GM23338 (cell line): ENCODE measurements at regions not wholly inside any gene's neighbourhood (a gene's known extent, or its start where the extent isn't known, plus 50 kb on each side); places are given as distances from the start of the nearest gene placed in this dataset.

Experiments used
- ATAC-seq: fragments of 200-7000 bp; cut with Tn5 transposase; 3 replicates; pipeline ENCODE4 v1.9.1; 2020
- DNase-seq: peaks from one replicate; pipeline ENCODE4 v3.0.0-alpha.2; 2015; ENCODE audit warnings: low spot score
- H2AFZ ChIP-seq: fragments of 200-600 bp; sonication (generic); 2 replicates; pipeline ENCODE4 v1.8.0; 2016; ENCODE audit warnings: antibody characterized with exemption, mild to moderate bottlenecking, moderate library complexity
- H3F3A ChIP-seq: fragments of 200-600 bp; sonication (generic); replicated peaks from 2 replicates; pipeline ENCODE4 v1.8.0; 2017; ENCODE audit warnings: antibody characterized with exemption, mixed run types, low read depth
- H3K27ac ChIP-seq: fragments of 200-600 bp; sonication (generic); 2 replicates; pipeline ENCODE4 v1.6.1; 2016; ENCODE audit warnings: low read depth
- H3K27me3 ChIP-seq: fragments of 200-600 bp; sonication (generic); 2 replicates; pipeline ENCODE4 v1.8.0; 2016; ENCODE audit warnings: mild to moderate bottlenecking, mixed run types, moderate library complexity; ENCODE audit not compliant: insufficient read depth
- H3K36me3 ChIP-seq: fragments of 200-600 bp; sonication (generic); 2 replicates; pipeline ENCODE4 v1.8.0; 2016; ENCODE audit warnings: mild to moderate bottlenecking; ENCODE audit not compliant: insufficient read depth
- H3K4me1 ChIP-seq: fragments of 200-600 bp; sonication (generic); 2 replicates; pipeline ENCODE4 v1.8.0; 2016; ENCODE audit warnings: mild to moderate bottlenecking, moderate library complexity; ENCODE audit not compliant: insufficient read depth
- H3K4me2 ChIP-seq: fragments of 200-600 bp; sonication (generic); 2 replicates; pipeline ENCODE4 v1.7.1; 2017; ENCODE audit warnings: mixed run types
- H3K4me3 ChIP-seq: fragments of 200-600 bp; sonication (generic); 2 replicates; pipeline ENCODE4 v1.6.1; 2016; ENCODE audit warnings: mixed run types
- H3K79me2 ChIP-seq: fragments of 200-600 bp; sonication (generic); replicated peaks from 2 replicates; pipeline ENCODE4 v1.8.0; 2017; ENCODE audit warnings: mild to moderate bottlenecking; ENCODE audit not compliant: insufficient read depth
- H3K9me2 ChIP-seq: fragments of 200-600 bp; sonication (generic); 2 replicates; pipeline ENCODE4 v1.8.0; 2017; ENCODE audit not compliant: insufficient read depth
- H4K20me1 ChIP-seq: fragments of 200-600 bp; sonication (generic); replicated peaks from 2 replicates; pipeline ENCODE4 v1.8.0; 2017; ENCODE audit warnings: mild to moderate bottlenecking; ENCODE audit not compliant: insufficient read depth
- H3K27ac Mint-ChIP-seq: 2 replicates; pipeline ENCODE4 v1.8.0; 2020; ENCODE audit warnings: inconsistent platforms, mild to moderate bottlenecking, moderate library complexity, mixed read lengths
- H3K27me3 Mint-ChIP-seq: 3 replicates; pipeline ENCODE4 v1.8.0; 2022; ENCODE audit warnings: low read depth, mild to moderate bottlenecking, moderate library complexity, mixed read lengths, inconsistent platforms; ENCODE audit not compliant: insufficient read depth, poor library complexity
- H3K36me3 Mint-ChIP-seq: 3 replicates; pipeline ENCODE4 v1.8.0; 2021; ENCODE audit warnings: low read depth, mild to moderate bottlenecking, inconsistent platforms, moderate library complexity, mixed read lengths
- H3K4me1 Mint-ChIP-seq: 3 replicates; pipeline ENCODE4 v1.8.0; 2020; ENCODE audit warnings: mild to moderate bottlenecking, inconsistent platforms, mixed read lengths
- H3K4me3 Mint-ChIP-seq: 3 replicates; pipeline ENCODE4 v1.8.0; 2021; ENCODE audit warnings: moderate library complexity, mild to moderate bottlenecking, inconsistent platforms, mixed read lengths
- H3K9me3 Mint-ChIP-seq: 3 replicates; pipeline ENCODE4 v1.8.0; 2020; ENCODE audit warnings: moderate library complexity, mild to moderate bottlenecking, inconsistent platforms, mixed read lengths
- CREB1 ChIP-seq: fragments of 250-450 bp; sonication (Bioruptor Pico); IDR thresholded peaks from 2 replicates; pipeline ENCODE4 v1.5.0; 2020; ENCODE audit warnings: low read depth, mild to moderate bottlenecking, moderate library complexity
- CTCF ChIP-seq, 2 experiments: fragments of 200-600 bp in 1 of 2; sonication (generic) in 1 of 2; conservative IDR thresholded peaks; 2 replicates each; pipeline versions ENCODE4 v1.5.1 to v1.6.1; 2016 to 2017; ENCODE audit warnings: antibody characterized with exemption in 2 of 2, low read depth in 2 of 2, mild to moderate bottlenecking in 2 of 2, moderate library complexity in 1 of 2
- ETS1 ChIP-seq: IDR thresholded peaks from 2 replicates; pipeline ENCODE4 v1.6.1; 2016; ENCODE audit warnings: antibody characterized with exemption
- EZH2 ChIP-seq: fragments of 200-600 bp; sonication (generic); IDR thresholded peaks from one replicate; pipeline ENCODE4 v1.8.0; 2017; ENCODE audit warnings: antibody characterized with exemption, mild to moderate bottlenecking, low read depth; ENCODE audit not compliant: unreplicated experiment
- EZH2phosphoT487 ChIP-seq: fragments of 200-600 bp; sonication (generic); IDR thresholded peaks from one replicate; pipeline ENCODE4 v1.8.1; 2018; ENCODE audit warnings: antibody characterized with exemption; ENCODE audit not compliant: unreplicated experiment
- JUNB ChIP-seq: IDR thresholded peaks from one replicate; pipeline ENCODE4 v1.6.1; 2016; ENCODE audit warnings: antibody characterized with exemption; ENCODE audit not compliant: unreplicated experiment
- NANOG ChIP-seq: IDR thresholded peaks from 2 replicates; pipeline ENCODE4 v1.6.1; 2016; ENCODE audit warnings: antibody characterized with exemption, borderline replicate concordance
- POLR2AphosphoS5 ChIP-seq: IDR thresholded peaks from 2 replicates; pipeline ENCODE4 v1.6.1; 2016; ENCODE audit warnings: antibody characterized with exemption, low read depth
- STAT1 ChIP-seq: IDR thresholded peaks from one replicate; pipeline ENCODE4 v1.6.1; 2016; ENCODE audit warnings: antibody characterized with exemption; ENCODE audit not compliant: unreplicated experiment
- ZNF114 ChIP-seq: fragments of 250-450 bp; sonication (Bioruptor Pico); IDR thresholded peaks from 2 replicates; pipeline ENCODE4 v1.5.0; 2020; ENCODE audit warnings: mild to moderate bottlenecking, moderate library complexity
- ZNF331 ChIP-seq: fragments of 250-450 bp; sonication (Bioruptor Pico); IDR thresholded peaks from 2 replicates; pipeline ENCODE4 v1.5.0; 2020; ENCODE audit warnings: low read depth, mild to moderate bottlenecking, moderate library complexity
- TF ChIP-seq, protein P1 (sequence below): fragments of 250-450 bp; sonication (Bioruptor Pico); IDR thresholded peaks from 2 replicates; pipeline ENCODE4 v1.5.0; 2020; ENCODE audit warnings: mild to moderate bottlenecking, moderate library complexity
- TF ChIP-seq, protein P2 (sequence below): IDR thresholded peaks from one replicate; pipeline ENCODE4 v1.6.1; 2018; ENCODE audit warnings: antibody characterized with exemption; ENCODE audit not compliant: unreplicated experiment

DNA sequence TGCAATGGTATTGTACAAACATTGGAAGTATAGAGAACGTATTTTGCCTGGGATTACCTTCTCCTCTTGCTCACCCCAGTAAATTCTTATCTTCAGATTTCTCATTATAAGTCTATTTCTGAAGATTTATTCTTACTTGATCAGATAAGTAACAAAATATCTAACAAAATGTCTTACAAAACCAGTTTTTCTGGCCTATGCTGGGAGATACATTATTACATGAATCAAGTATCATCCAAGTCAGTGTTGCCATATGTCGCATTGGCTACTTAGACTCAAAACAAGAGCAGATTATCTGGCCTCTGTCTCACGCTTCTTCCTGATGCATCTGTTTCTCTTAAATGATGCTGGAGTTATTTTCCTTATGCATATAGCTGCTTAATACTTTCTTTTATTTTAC is 408.5 kb downstream of the CCER1 start:
- ATAC-seq: no peak
- H3K27ac Mint-ChIP-seq: no peak overlapping the region
- H3K36me3 Mint-ChIP-seq: no peaks in the 10 kb centered on the region

More for the DNA sequence above, 408.5 kb downstream of the CCER1 start:
- no peaks in the 10 kb centered on the region for H3K9me3 Mint-ChIP-seq
- DNase-seq: no peak
- no peak for TF ChIP-seq EZH2
- no peak for TF ChIP-seq EZH2phosphoT487
- no peak for TF ChIP-seq NANOG
- TF ChIP-seq ETS1: no peak
- no peak for TF ChIP-seq ZNF331 (CRISPR knock-in tag)
- TF ChIP-seq ZNF114 (CRISPR knock-in tag): no peak
- TF ChIP-seq, protein P1, sequence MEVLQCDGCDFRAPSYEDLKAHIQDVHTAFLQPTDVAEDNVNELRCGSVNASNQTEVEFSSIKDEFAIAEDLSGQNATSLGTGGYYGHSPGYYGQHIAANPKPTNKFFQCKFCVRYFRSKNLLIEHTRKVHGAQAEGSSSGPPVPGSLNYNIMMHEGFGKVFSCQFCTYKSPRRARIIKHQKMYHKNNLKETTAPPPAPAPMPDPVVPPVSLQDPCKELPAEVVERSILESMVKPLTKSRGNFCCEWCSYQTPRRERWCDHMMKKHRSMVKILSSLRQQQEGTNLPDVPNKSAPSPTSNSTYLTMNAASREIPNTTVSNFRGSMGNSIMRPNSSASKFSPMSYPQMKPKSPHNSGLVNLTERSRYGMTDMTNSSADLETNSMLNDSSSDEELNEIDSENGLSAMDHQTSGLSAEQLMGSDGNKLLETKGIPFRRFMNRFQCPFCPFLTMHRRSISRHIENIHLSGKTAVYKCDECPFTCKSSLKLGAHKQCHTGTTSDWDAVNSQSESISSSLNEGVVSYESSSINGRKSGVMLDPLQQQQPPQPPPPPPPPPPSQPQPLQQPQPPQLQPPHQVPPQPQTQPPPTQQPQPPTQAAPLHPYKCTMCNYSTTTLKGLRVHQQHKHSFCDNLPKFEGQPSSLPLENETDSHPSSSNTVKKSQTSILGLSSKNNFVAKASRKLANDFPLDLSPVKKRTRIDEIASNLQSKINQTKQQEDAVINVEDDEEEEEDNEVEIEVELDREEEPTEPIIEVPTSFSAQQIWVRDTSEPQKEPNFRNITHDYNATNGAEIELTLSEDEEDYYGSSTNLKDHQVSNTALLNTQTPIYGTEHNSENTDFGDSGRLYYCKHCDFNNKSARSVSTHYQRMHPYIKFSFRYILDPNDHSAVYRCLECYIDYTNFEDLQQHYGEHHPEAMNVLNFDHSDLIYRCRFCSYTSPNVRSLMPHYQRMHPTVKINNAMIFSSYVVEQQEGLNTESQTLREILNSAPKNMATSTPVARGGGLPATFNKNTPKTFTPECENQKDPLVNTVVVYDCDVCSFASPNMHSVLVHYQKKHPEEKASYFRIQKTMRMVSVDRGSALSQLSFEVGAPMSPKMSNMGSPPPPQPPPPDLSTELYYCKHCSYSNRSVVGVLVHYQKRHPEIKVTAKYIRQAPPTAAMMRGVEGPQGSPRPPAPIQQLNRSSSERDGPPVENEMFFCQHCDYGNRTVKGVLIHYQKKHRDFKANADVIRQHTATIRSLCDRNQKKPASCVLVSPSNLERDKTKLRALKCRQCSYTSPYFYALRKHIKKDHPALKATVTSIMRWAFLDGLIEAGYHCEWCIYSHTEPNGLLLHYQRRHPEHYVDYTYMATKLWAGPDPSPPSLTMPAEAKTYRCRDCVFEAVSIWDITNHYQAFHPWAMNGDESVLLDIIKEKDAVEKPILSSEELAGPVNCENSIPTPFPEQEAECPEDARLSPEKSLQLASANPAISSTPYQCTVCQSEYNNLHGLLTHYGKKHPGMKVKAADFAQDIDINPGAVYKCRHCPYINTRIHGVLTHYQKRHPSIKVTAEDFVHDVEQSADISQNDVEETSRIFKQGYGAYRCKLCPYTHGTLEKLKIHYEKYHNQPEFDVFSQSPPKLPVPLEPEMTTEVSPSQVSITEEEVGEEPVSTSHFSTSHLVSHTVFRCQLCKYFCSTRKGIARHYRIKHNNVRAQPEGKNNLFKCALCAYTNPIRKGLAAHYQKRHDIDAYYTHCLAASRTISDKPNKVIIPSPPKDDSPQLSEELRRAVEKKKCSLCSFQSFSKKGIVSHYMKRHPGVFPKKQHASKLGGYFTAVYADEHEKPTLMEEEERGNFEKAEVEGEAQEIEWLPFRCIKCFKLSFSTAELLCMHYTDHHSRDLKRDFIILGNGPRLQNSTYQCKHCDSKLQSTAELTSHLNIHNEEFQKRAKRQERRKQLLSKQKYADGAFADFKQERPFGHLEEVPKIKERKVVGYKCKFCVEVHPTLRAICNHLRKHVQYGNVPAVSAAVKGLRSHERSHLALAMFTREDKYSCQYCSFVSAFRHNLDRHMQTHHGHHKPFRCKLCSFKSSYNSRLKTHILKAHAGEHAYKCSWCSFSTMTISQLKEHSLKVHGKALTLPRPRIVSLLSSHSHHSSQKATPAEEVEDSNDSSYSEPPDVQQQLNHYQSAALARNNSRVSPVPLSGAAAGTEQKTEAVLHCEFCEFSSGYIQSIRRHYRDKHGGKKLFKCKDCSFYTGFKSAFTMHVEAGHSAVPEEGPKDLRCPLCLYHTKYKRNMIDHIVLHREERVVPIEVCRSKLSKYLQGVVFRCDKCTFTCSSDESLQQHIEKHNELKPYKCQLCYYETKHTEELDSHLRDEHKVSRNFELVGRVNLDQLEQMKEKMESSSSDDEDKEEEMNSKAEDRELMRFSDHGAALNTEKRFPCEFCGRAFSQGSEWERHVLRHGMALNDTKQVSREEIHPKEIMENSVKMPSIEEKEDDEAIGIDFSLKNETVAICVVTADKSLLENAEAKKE (CRISPR knock-in tag): no peak
- TF ChIP-seq JUNB: no peak
- TF ChIP-seq STAT1: no peak
- TF ChIP-seq CREB1 (CRISPR knock-in tag): no peak
- no peak for TF ChIP-seq POLR2AphosphoS5
- TF ChIP-seq CTCF (conservative IDR thresholded peaks at IDR 0.05; ENCODE audit: low read depth in 2 of 2): no peak
- TF ChIP-seq, protein P2, sequence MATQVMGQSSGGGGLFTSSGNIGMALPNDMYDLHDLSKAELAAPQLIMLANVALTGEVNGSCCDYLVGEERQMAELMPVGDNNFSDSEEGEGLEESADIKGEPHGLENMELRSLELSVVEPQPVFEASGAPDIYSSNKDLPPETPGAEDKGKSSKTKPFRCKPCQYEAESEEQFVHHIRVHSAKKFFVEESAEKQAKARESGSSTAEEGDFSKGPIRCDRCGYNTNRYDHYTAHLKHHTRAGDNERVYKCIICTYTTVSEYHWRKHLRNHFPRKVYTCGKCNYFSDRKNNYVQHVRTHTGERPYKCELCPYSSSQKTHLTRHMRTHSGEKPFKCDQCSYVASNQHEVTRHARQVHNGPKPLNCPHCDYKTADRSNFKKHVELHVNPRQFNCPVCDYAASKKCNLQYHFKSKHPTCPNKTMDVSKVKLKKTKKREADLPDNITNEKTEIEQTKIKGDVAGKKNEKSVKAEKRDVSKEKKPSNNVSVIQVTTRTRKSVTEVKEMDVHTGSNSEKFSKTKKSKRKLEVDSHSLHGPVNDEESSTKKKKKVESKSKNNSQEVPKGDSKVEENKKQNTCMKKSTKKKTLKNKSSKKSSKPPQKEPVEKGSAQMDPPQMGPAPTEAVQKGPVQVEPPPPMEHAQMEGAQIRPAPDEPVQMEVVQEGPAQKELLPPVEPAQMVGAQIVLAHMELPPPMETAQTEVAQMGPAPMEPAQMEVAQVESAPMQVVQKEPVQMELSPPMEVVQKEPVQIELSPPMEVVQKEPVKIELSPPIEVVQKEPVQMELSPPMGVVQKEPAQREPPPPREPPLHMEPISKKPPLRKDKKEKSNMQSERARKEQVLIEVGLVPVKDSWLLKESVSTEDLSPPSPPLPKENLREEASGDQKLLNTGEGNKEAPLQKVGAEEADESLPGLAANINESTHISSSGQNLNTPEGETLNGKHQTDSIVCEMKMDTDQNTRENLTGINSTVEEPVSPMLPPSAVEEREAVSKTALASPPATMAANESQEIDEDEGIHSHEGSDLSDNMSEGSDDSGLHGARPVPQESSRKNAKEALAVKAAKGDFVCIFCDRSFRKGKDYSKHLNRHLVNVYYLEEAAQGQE: no peak
- H4K20me1 ChIP-seq: no peaks in the 10 kb centered on the region
- no peaks in the 10 kb centered on the region; the same call in 1 of the 2 replicates for H3K4me1 ChIP-seq
- H3K27me3 Mint-ChIP-seq: peaks cover under 1% of the 10 kb centered on the region
- H3K4me3 ChIP-seq: no peak overlapping the region
- peaks cover 5% of the 10 kb centered on the region; the same call in 1 of the 2 replicates for H3K9me2 ChIP-seq
- H3F3A ChIP-seq: no peaks in the 10 kb centered on the region
- H3K27ac ChIP-seq: no peak overlapping the region
- no peaks in the 10 kb centered on the region for H3K79me2 ChIP-seq
- no peaks in the 10 kb centered on the region for H3K27me3 ChIP-seq
- no peak overlapping the region for H3K4me2 ChIP-seq
- H2AFZ ChIP-seq: no peak overlapping the region
- H3K36me3 ChIP-seq: no peaks in the 10 kb centered on the region
- H3K4me3 Mint-ChIP-seq: no peak overlapping the region
- no peaks in the 10 kb centered on the region; the same call in 1 of the 3 replicates for H3K4me1 Mint-ChIP-seq
